GM21447 (cell line): ENCODE measurements at regions not wholly inside any gene's neighbourhood (a gene's known extent, or its start where the extent isn't known, plus 50 kb on each side); places are given as distances from the start of the nearest gene placed in this dataset.

Source experiments
- ATAC-seq: cut with Tn5 transposase; IDR thresholded peaks from one replicate; pipeline ENCODE4 v1.9.1; 2021; ENCODE audit not compliant: unreplicated experiment

DNA sequence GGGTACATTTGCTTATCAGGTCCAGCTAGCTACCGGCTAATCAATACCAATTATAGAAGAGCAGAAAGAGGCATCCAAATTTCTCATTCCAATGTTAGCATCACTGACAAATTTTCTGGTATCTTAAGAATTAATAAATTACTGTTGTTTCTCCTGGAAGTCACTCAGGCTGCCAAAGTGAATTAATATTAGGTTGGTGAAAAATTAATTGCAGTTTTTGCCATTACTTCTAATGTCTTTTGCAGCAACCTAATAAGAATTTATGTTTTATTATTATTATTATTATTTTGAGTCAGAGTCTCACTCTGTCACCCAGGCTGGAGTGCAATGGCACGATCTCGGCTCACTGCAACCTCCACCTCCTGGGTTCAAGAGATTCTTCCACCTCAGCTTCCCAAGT lies 979.9 kb downstream of the TYW1 start:
- ATAC-seq = no peak

- ATAC-seq = no peak
These were observed 986.9 kb downstream of the TYW1 start for GRCh38 chr7:67983486-67983885.

GRCh38 chr7:67984326-67984725 lies 987.7 kb downstream of the TYW1 start:
- ATAC-seq = no peak

DNA sequence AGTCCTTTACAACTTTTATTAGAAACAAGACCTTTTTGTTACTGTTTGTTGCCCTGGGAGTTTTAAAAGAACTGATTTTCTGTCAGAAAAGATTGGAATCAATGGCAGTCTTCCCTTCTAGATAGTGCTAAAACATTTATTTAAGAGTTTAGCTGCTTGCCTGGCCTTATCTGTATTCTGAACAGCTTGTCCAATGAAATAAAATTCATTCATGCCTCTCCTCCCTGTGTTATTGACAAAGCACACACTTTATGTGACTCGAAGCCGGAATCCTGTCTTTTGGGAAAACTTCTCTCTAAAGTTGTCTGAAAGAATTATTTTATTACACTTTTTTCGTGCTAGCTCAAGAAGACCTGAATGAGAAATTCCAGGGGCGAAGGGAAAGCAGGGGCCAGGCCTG lies 992.5 kb downstream of the TYW1 start:
- no peak for ATAC-seq

DNA sequence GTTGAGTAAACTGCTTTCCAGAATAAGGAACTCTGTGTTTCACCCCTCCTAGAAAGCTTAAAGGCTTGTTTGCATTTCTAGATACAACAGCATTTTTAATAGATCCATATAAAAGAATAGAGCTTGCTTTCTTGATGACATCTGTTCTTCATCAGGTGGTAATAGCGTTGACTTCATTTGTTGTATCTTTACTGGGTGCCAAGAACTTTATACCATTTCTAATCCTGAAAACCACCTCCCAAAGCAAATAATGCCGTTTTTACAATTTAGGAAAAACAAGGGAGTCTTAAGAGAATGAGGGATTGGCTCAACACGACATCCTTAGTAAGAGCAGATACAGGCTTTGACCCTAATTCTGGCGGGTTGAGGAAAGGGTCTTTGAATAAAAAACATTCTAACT lies 993.4 kb downstream of the TYW1 start:
- ATAC-seq = no peak

DNA sequence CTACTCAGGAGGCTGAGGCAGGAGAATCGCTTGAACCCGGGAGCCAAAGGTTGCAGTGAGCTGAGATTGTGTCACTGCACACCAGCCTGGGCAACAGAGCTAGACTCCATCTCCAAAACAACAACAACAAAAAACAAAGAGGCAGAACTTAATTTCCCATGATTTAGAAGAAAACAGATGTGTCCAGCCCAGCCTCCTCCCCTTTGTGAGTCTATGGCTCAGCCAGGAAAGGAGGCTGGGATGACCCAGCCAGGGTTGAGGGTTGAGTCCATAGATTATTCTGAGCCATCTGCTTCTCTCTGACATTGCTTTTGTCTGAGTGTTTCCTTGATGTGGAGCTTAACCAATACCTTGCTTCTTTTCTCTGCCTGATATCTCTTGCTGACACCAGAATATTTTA lies 994.1 kb downstream of the TYW1 start:
- ATAC-seq = no peak

DNA sequence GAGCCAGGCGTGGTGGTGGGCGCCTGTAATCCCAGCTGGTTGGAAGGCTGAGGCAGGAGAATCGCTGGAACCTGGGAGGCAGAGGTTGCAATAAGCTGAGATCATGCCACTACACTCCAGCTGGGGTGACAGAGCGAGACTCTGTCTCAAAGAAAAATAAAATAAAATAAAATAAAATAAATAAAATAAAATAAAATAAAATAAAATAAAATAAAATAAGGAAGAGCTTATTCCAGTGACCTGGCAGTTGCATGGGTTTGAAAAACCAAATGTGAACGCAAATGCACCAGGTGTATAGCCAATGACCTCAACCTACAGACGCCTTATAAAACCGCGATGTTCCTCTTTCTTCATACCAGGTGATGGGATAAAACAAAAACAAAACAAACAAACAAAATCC lies 995.7 kb downstream of the TYW1 start:
- ATAC-seq = no peak

DNA sequence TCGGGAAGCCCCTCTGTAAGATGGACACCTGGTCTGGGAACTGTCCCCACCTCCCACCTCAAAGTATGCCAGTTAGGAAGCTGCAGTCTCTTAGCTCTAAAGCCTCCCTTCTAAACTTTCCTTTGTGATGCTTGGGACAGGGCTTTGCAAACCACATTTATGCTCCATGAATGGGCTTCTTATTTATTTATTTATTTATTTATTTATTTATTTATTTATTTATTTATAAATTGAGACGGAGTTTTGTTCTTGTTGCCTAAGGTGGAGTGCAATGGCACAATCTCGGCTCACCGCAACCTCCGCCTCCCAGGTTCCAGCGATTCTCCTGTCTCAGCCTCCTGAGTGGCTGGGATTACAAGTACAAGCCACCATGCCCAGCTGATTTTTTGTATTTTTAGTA lies 1009.4 kb downstream of the TYW1 start:
- ATAC-seq = no peak

GRCh38 chr7:68006619-68007018 lies 1010.0 kb downstream of the TYW1 start:
- no peak for ATAC-seq

- no peak for ATAC-seq
These were observed 1013.1 kb downstream of the TYW1 start for GRCh38 chr7:68009716-68010115.

DNA sequence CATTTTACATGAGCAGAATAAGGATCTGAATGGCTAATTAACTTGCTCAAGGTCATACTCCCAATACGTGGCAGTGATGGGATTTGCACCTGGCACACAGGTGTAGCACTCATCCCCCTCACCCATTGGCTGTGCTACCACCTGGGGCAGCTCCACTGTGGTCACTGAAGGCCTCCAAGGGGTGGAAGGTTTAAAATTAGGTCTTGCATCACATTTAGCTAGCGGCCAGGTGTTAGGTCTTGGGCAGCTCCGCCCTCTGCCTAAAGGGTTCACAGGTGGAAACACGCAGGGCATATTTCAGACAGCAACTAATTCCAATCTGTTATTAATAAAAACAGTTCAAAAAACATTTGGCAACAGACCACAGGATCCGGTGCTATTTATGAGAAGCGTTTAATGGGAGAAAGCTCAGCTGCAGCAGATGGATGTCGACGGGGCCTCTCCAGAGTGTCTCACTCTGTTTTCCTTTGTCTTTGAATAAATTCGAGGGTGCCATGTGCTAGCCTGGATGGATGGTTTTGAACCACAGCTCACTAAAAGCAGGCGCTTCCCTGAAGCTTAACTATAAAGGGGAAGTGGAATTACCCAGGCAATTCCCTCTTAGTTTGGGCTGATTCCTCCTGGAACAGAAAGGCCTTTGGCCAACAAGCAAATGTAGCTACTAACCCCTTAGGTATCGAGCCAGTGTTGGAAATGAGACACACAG lies 1017.6 kb downstream of the TYW1 start:
- no peak for ATAC-seq

- no peak for ATAC-seq
These were observed 1018.7 kb downstream of the TYW1 start for GRCh38 chr7:68015122-68015977.

DNA sequence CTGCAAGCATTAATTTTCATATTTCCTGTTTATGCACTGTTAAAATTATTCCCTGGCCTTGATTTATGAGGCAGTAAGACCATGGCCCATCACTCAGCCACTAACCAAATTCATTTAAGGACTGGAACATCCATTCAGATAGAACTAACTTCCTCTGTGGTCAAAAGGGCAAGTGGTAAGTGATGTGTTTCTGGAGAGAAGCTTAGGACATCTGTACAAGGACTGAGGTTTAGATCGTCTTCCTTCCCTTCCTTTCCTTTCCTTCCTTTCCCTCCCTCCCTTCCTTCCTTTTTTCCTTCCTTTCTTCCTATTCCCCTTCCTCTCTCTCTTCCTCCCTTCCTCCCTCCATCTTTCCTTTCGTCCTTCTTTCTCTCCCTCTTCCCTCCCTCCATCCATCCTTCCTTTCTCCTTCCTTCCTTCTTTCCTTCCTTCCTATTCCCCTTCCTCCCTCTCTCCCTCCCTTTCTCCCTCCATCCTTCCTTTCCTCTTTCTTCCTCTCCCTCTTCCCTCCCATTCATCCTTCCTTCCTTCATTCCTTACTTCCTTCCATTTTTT lies 1019.4 kb downstream of the TYW1 start:
- ATAC-seq = no peak

GRCh38 chr7:68020102-68020501 lies 1023.5 kb downstream of the TYW1 start:
- no peak for ATAC-seq

- ATAC-seq = no peak
These were observed 1028.7 kb downstream of the TYW1 start for GRCh38 chr7:68025369-68025768.

GRCh38 chr7:68030530-68030929 lies 1033.9 kb downstream of the TYW1 start:
- no peak for ATAC-seq

GRCh38 chr7:68031180-68031943 lies 1034.7 kb downstream of the TYW1 start:
- no peak for ATAC-seq

DNA sequence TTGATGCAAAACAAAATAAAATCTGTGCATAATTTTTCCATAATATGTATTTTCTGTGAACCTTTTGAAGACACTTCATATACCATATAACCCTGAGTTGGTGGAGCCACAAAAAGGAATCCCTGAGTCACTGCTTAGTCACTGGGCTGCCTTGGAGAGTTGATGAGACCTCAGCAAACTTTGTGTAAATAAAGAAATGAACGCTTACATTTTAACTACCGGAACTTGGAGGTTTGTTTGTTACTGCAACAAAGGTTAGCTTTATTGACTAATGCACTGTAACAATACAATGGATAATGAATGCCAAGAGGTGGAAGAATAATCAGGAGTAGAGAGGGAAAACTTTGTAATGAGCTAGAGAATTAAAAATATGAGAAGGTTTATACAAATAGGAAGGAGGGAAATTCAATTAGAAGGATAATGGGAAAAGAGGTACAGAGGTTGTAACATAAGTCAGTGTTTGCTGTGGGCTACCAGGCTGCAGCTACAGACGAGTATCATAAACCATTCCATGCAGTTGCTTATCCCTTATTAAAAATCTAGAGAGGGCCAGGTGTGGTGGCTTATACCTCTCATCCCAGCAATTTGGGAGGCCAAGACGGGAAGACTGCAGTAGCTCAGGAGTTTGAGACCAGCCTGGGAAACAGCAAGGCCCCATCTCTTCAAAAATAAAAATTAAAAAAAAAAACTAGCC lies 1042.1 kb downstream of the TYW1 start:
- no peak for ATAC-seq

GRCh38 chr7:68041554-68041953 lies 1044.9 kb downstream of the TYW1 start:
- no peak for ATAC-seq

- ATAC-seq = no peak
These were observed 1046.9 kb downstream of the TYW1 start for GRCh38 chr7:68043546-68043945.

DNA sequence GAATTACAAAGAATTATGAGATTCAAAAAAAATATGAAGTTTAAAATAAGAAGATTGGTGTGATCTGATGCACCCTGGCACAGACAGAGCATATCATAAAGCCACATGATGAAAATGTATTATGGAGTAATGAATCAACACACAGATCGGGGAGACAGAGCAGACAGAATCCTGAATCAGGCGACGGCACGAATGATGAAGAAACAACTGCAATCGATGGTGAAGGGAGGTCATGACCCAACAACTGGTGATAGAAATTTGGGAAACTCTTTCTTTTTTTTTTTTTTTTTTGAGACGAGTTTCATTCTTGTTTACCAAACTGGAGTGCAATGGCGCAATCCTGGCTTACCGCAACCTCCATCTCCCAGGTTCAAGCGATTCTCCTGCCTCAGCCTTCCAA lies 1054.0 kb downstream of the TYW1 start:
- ATAC-seq = no peak
